Psoas muscle (tissue), 7 donors: ENCODE measurements at regions not wholly inside any gene's neighbourhood (a gene's known extent, or its start where the extent isn't known, plus 50 kb on each side); places are given as distances from the start of the nearest gene placed in this dataset.
"Not testable (repeated sequence)": the region's sequence is repeated elsewhere in the genome, so short reads cannot be mapped to it uniquely, and the experiment has no call there.

Experiments
- ATAC-seq, 4 donors: fragments of 200-7000 bp; cut with Tn5 transposase; one replicate each; pipeline ENCODE4 v1.9.1; 2020; ENCODE audit warnings: moderate library complexity in 3 of 4, mild to moderate bottlenecking in 2 of 4
- DNase-seq, 2 donors: peaks; one replicate each; pipeline ENCODE4 v3.0.0-alpha.2; 2020
- H3K27ac ChIP-seq: fragments of 200-600 bp; one replicate; pipeline ENCODE4 v1.8.0; 2022
- H3K27me3 ChIP-seq, 3 donors: fragments of 200-600 bp in 1 of 3; one replicate each; pipeline versions ENCODE4 v1.6.1 to v1.8.0; 2013 to 2022; ENCODE audit warnings: low read length in 2 of 3, mild to moderate bottlenecking in 2 of 3, moderate library complexity in 1 of 3; ENCODE audit not compliant: insufficient read depth in 3 of 3
- H3K36me3 ChIP-seq, 2 donors: fragments of 200-600 bp in 1 of 2; one replicate each; pipeline versions ENCODE4 v1.6.1 to v1.8.0; 2013 to 2022; ENCODE audit warnings: low read depth in 1 of 2, mild to moderate bottlenecking in 1 of 2, moderate library complexity in 1 of 2; ENCODE audit not compliant: insufficient read depth in 1 of 2
- H3K4me1 ChIP-seq: fragments of 200-600 bp; one replicate; pipeline ENCODE4 v1.8.0; 2022
- H3K4me3 ChIP-seq: fragments of 200-600 bp; one replicate; pipeline ENCODE4 v1.8.0; 2022; ENCODE audit warnings: mild to moderate bottlenecking
- H3K9me3 ChIP-seq: fragments of 200-600 bp; one replicate; pipeline ENCODE4 v1.8.0; 2022
- CTCF ChIP-seq: fragments of 200-600 bp; IDR thresholded peaks from one replicate; pipeline ENCODE4 v1.8.0; 2022; ENCODE audit warnings: antibody characterized with exemption
- WGBS, 3 donors: extraction: QIAGEN DNeasy Blood & Tissue Kit; methylation state at CpG; one replicate each; pipeline versions ENCODE4 v1.1.6 to v1.1.7; 2013; 5-methylcytosine and 5-hydroxymethylcytosine counted together
- intact Hi-C, 2 donors: fragments of 100-400 bp; cut with DNase I; formaldehyde crosslinking; loops; one replicate each; pipeline versions ENCODE4 v1.11.0 to v1.14.2; 2022
- donor health status: healthy with polysubstance abuse.
- donor health status: DM: no; HTN: no; CAD: no; lungs with moderate emphysema.
- donor health status: Bipolar disorder and iron deficiency.
- donor health status: healthy.
- donor health status: DM: yes; HTN: yes; CAD: no.
- donor health status: DM: no; HTN: no; CAD: no.
- donor health status: DM: yes; HTN: yes; CAD: no.

GRCh38 chr4:138367942-138368341 lies 125.8 kb upstream of the SLC7A11 start:
- DNase-seq = no peak
- H3K27me3 ChIP-seq = no peaks in the 10 kb centered on the region
- intact Hi-C loops = no loop called here

GRCh38 chr4:138352446-138352845 lies 110.3 kb upstream of the SLC7A11 start:
- intact Hi-C loops = not testable (repeated sequence)

More at GRCh38 chr4:138367942-138368341, 125.8 kb upstream of the SLC7A11 start:
- Histone ChIP-seq H3K4me3 (no peak overlapping the region), H3K27ac (no peak overlapping the region), H3K36me3 (no peaks in the 10 kb centered on the region), H3K4me1 (no peaks in the 10 kb centered on the region), H3K9me3 (no peaks in the 10 kb centered on the region)
- no peak for ATAC-seq
- no peak for TF ChIP-seq CTCF

GRCh38 chr4:138348055-138348454 lies 105.9 kb upstream of the SLC7A11 start:
- TF ChIP-seq CTCF = no peak
- DNase-seq (no peak), ATAC-seq (no peak)
- H3K4me3 ChIP-seq = no peak overlapping the region
- 48 to 69% (median 64%) methylated on average over 3 of the region's 3 CpGs for WGBS, 3 donors
- H3K27me3 ChIP-seq = no peaks in the 10 kb centered on the region
- no peaks in the 10 kb centered on the region for H3K4me1 ChIP-seq
- no peak overlapping the region for H3K27ac ChIP-seq
- no peaks in the 10 kb centered on the region for H3K36me3 ChIP-seq
- no peaks in the 10 kb centered on the region for H3K9me3 ChIP-seq
- intact Hi-C loops = no loop called here

More at GRCh38 chr4:138352446-138352845, 110.3 kb upstream of the SLC7A11 start:
- H3K27me3 ChIP-seq, ATAC-seq, H3K36me3 ChIP-seq, H3K9me3 ChIP-seq, H3K4me3 ChIP-seq, H3K4me1 ChIP-seq, DNase-seq, H3K27ac ChIP-seq: not testable (repeated sequence)
- 95 to 96% (median 95%) methylated on average over 3 of the region's 3 CpGs for WGBS, 3 donors

- ATAC-seq = no peak
- Histone ChIP-seq H3K9me3 (no peaks in the 10 kb centered on the region), H3K27me3 (no peaks in the 10 kb centered on the region), H3K27ac (no peak overlapping the region), H3K4me3 (no peak overlapping the region), H3K36me3 (no peaks in the 10 kb centered on the region), H3K4me1 (no peaks in the 10 kb centered on the region)
- no peak for TF ChIP-seq CTCF
- DNase-seq = no peak
- intact Hi-C loops = no loop called here
These were observed 105.4 kb upstream of the SLC7A11 start for GRCh38 chr4:138347561-138347960.

GRCh38 chr4:138344851-138345250 lies 102.7 kb upstream of the SLC7A11 start:
- H3K9me3 ChIP-seq = no peaks in the 10 kb centered on the region
- no peak for TF ChIP-seq CTCF
- intact Hi-C loops = no loop called here
- H3K27ac ChIP-seq = no peak overlapping the region
- no peak for DNase-seq
- 87 to 93% (median 92%) methylated on average over 4 of the region's 4 CpGs for WGBS, 3 donors
- ATAC-seq = no peak
- no peak overlapping the region for H3K4me3 ChIP-seq
- H3K36me3 ChIP-seq = no peaks in the 10 kb centered on the region
- no peaks in the 10 kb centered on the region for H3K27me3 ChIP-seq
- no peaks in the 10 kb centered on the region for H3K4me1 ChIP-seq
